Hematopoietic multipotent progenitor cell (in vitro differentiated cells): ENCODE measurements at regions not wholly inside any gene's neighbourhood (a gene's known extent, or its start where the extent isn't known, plus 50 kb on each side); places are given as distances from the start of the nearest gene placed in this dataset.
A peak's percentile ranks its signal among the peaks of the same experiment; 100 is the strongest.

Experiments used
- DNase-seq, 3 donors: peaks; one replicate each; pipeline ENCODE4 v3.0.0-alpha.2; 2011 to 2015; ENCODE audit warnings: low read depth in 2 of 3, low spot score in 2 of 3

DNA sequence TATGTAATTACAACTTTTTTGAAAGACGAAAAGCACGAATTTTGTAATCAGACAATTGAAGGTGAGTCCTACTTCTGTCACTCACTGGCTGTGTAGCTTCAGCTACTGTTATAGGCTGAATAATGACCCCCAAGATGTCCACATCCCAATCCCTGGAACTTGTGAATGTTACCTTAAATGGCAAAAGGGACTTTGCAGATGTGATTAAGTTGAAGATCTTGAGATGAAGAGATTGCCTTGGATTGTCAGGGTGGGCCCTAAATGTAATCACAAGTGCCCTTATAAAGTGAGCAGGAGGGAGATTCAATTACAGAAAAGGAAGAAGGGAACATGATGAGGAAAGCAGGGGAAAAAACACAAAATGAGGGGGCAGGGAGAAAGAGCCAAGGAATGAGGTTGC is 326.2 kb upstream of the MSX2 start:
- DNase-seq: no peak

DNA sequence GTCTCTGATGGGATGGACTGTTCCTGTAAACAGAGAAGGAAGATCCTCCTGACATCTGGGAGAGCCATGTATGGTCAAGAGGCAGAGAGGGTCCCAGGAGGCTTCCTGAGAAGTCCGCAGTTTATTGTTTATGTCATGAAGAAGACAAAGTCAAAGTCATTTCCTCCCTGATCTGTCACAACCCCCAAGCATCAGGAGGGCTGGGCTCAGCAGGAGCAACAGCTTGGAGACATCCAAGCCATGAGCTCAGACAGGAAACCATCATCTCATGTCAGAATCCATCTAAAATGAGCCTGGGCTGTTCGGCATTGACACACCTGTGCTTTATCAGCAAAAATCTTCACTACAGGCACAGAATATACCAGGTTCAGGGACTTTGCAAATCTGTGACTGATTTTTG is 325.0 kb upstream of the MSX2 start:
- DNase-seq: no peak

DNA sequence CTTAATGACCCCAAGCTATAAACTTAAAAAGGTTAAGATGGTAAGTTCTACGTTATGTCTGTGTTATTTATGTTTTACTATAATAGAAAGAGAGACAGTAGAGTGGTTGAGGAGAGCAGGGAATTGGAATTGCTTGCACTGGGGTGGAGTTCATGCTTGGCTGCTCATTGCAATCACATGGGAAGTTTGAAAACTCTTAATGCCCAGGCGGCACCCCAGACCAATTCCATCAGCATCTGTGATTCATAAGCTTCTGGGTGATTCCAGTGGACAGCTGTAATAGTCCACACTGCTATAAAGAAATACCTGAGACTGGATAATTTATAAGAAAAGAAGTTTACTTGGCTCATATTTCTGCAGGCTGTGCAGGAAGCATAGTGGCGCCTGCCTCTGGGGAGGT is 323.9 kb upstream of the MSX2 start:
- no peak for DNase-seq

DNA sequence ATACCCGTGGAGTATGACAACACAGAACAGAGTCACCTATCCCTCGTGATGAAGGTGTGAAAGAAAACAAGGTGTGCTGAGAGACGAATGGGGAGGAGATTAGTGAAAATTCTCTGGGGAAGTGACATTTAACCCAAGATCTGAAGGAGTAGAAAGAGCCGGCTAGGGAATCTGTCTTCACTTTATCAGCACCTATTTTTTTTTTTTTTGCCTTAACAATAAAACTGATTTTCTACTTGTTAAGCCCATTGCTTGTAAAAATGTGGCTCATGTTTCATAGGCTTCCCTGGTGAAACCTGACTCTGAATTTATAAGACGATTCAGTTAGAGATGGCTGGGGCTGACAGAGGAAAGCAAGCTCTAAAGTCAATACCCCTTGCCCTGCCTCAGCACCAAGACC is 322.6 kb upstream of the MSX2 start:
- DNase-seq: no peak

DNA sequence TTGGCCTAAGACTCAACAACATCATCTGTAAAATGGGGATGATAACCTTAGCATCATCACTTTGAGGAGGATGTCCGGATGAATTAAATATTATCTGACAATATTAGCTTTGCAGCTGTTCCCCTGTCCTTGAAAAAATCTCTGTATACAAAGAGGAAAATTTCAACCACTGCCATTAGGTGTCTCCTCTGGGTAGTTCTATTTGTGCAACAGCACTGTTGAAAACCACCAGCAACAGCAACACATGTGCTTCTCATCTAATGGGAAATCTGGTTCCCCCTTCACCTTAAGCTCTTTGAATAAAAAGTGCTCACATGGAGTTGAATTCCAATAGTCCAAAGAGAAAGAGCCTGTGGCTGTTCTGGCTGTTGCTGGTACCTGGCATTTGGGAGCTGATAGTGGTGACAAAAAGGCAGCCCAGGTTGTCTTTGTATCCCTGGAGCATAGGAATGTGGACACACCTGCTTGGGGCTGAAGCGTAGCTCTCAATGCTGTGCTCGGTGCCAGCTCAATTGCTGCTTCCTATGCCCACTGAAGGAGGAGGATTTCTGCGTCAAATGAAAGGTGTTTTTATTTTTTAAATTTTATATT is 322.1 kb upstream of the MSX2 start:
- DNase-seq: no peak

DNA sequence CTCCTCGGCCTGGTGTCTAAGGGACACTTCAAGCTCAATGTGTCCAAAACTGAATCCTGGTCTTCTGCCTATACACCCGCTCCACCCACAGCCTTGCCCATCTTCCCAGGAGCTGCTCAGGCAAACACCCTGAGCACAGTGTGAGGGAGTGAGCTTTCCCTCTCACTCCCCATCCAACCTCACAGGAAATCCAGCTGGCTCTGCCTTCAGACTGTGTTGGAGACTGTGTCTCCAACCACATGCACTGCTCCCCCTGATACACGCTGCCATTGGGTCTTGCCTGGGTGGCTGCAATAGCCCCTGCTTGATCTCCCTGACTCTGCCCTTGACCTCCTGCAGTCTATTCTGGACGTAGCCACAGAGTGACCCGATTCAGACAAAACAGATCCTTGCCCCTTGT is 319.5 kb upstream of the MSX2 start:
- DNase-seq: no peak

DNA sequence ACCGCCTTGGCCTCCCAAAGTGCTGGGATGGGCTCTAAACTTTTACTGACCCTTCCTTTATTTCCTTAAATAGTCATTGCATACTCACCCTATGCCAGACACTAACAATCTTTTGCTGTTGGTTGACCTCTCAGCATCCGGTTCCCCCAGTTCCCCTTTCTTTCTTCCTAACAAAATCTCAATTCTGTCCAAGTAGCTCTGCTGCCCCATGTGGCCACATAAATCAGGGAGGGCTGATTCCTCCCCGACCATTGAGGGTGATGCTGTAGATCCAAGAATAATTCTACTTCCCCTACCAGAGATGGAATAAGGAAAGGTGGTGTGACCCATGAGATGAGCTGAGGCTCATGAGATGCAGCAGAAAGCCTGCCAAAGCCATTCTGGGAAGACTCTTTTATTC is 315.3 kb upstream of the MSX2 start:
- DNase-seq: peak in 1 of 3 donors; percentile 47

DNA sequence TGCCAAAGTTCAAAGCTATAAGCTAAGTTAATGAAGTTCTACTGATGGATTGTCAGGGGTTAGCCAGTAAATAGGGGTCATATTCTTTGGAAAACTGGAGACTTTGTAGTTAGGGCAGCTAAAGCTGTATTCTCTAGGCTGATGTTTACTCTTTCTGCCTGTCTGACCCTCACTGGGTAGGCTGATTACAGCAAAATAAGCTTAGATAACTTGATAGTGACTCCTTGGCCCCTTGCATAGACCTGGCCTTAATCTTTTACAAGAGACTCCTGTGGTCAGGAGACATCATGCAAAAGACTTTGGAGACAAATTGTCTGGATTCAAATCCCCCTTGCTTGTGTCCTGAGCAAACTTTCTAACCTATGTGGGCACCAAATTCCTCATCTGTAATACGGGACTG is 314.4 kb upstream of the MSX2 start:
- no peak for DNase-seq

DNA sequence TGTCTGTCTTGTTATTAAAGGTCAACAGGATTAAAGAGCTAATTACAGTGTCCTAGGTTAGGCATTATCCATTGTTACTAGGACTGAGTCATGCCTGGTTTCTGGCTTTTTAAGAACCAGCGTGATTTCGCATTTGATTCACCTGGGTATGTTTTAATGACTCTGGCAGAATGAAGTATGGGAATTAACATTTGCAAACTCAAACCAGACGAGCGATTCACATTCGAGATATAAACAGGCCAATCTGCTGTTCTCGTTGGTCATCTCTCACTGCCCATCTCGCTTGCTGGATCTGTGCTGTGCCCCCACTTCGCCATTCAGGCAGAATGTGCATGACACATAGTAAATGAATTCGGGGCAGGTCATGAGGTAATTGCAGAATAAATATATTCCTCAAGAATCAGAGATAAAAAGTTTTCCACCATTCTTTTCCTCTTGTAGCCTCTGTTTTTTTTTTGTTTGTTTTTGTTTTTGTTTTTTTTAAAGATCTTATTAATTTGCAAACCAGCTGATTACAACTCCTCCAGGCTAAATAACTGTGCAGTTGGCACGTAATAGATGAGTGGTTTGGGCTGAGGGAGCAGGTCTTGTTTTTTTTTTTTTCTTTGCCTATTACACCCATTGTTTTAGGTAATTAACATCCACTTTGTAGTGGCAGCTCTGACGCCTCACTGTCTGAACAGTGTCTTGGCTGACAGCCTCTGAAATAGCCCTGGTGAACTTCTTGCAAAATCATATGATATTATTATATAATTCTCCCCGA is 313.5 kb upstream of the MSX2 start:
- no peak for DNase-seq

DNA sequence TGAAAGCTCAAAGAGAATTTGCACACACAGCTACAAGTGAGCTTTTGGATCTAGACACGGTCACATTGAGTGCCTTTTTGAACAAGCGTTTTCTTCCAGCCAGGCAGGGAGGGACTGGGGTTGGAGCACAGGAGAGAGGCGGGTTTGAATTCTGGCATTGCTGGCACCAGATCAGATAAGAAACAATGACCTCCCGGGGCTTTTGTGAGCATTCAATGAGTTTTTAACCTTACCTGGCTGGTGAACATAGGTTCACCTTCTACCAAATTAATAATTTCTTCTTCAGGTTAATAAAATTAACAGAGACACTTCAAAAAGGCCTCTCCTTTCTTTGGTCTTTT is 312.9 kb upstream of the MSX2 start:
- DNase-seq: no peak

DNA sequence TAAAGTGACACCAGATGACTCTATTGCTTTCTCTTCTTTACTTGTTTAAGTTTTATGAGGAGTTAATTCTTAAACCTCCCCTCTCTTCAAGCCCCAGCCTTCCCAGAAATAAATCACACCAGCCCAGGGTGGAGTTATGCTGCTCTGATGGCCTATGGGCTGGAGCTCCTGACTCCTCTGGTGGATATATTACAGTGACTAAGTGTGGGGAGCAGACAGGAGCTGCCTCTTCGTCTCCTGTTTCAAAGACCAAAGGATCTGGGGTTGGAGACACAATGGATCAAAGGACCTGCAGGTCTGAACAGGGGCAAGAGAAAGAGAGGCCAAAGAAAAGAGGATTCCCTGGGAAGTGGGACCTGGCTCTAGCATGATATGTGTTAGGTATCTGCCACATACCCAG is 312.0 kb upstream of the MSX2 start:
- DNase-seq: no peak

DNA sequence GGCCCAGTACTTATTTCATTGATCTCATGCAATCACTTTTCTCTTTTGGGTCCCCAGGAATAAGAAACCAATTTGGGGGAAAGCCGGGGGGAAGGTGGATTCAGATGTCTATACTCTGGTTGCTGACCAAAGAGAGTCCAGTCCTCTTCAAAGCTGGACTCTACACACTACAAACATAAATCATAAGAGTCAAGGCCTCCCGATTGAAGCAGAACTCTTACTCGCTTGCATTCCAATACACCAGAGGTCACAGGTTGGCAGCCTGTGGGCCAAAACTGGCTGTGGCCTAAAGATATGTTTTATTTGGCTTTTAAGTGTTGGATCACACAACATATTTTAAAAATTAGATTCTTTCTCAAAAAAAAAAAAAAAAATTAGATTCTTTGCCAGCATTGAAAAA is 311.4 kb upstream of the MSX2 start:
- no peak for DNase-seq

DNA sequence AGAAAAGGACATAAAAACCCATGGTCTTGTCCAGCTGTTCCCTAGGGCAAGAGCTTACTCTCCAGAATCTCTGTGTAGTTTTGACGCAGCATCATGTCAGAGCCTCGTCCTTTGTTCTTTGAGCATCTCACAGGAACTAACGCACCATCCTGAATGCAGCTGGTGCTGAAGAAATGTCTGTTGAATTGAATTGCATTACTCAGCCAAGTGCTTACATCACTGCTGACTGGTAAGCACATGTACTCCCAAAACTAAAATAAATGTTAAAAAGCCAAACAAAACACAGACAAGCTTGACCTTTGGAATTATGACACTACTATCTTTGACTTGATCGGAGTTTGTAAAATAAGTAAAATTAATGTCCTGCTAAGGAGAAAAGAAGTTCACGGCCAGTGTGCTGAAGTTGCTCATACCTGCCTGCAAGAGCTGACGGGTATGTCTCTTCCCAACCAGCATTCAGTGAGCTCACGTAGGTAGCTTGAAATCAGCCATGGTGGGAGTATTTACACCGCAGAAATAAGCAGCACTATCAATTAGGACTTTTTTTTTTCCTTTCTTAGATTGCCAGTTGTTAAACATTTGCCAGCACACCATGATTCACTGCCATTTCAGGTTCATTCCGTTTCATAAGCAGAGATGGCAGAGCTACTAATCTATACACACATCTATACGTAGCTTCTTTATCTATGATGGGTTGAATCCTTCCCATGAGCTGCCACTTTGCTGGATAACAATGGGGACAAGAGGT is 310.6 kb upstream of the MSX2 start:
- DNase-seq: no peak

DNA sequence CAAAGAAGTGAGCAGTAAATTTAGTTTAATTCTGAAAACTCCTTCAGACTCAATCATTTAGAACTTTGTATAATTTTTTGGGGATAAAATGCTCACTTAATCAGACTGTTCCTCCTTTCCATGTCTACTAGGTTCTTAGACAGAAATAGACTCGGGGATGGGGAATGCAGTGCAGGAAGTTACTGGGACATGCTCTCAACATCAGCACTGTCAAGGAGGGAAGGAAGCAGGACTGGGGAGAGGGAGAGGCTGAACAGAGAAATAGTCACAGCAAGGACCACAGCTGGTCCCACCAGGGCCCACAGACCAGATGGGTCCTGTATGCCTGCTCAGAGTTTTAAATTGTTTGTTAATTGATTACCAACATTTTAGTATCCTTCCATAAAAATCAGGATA is 310.1 kb upstream of the MSX2 start:
- DNase-seq: no peak

DNA sequence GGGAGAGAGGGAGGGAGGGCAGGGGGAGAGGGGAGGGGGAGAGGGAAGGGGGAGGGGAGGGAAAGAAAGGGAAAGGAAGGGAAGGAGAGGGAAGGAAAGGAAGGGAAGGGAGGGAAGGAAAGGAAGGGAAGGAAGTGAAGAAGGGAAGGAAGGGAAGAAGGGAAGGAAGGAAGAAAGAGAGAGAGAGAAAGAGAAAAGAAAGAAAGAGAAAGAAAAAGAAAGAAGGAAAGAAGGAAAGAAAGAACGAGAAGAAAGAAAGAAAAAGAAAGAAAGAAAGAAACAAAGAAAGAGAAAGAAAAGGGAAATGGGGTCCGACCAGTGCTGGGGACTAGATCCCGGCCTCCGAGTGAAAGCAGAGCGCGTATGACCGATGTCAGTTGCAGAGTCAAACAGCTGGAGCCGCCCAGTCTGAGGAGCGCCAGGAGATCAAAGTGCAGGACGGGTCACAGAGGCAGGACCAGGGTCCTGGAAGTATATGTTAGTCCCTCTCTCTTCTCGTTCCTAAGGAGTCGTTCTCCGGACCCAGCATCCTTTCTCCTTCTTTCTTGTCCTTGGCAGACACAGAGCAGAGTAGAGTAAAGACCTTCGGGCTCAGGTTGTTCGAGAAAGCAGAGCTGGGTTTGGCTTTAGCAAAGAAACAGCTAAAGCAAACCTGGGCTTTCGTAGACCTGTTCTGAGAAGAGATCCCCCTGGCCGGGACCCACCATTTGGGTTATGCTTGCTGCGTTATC is 305.4 kb upstream of the MSX2 start:
- no peak for DNase-seq

DNA sequence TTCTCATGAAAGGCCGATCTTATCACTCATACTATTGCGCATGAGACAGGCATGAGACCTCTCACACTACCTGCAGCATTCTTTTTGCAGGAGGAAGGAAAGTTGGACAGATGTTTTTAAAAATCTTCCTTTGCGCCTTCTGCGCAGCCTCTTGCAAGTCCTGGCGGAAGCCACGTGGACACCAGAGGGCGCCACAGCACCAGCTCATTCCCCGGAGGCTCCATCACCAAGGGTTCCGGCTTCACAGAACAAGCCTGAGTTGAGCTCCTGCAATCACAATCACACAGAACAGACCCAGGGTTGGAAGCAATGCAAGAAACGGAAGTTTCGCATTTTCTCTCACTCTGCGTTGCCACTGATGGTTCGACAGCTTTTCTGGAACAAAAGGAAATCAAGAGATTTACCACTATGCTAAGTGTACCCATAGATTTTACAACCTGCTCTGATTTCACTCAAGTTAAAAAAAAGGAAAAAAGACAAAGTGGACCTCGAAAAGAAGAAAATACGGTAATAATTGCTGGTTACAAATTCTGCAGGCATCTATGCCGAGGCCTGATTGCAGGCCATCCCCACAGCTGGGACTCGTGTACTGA is 304.7 kb upstream of the MSX2 start:
- peak; percentile 36 to 89 (median 77) for DNase-seq

DNA sequence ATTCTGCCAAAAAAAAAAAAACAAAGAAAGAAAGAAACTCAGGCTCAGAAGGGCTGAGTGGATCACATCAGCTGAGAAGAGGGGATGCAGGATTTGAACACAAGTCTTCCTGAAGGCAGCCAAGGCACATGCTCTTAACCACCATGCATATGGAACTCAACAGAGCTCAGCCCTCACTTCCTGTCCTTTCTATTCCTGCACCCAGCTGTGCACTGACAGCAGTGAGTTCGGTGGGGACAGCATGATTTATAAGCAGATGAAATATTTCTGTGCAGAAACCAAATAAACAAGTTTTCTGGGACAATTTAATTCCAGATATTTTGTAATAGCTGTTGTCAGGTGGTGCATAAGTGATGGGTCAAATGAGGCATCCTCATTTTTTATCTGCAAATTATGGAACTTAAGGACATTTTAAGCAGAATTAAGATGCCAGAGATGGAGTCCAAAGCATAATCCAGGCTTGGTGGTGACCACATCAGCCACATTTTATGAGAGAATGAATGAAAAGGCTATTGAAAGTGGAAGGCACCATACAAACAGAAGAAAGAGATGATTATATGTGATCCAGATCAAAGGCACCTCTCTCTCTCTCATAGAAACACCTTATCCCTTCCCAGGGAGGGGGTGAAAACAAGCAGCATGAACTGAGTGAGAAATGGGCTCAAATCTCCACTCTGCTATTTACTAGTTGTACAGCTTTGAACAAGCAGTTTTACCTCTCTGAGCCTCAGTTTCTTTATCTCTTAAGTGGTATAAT is 303.6 kb upstream of the MSX2 start:
- no peak for DNase-seq

DNA sequence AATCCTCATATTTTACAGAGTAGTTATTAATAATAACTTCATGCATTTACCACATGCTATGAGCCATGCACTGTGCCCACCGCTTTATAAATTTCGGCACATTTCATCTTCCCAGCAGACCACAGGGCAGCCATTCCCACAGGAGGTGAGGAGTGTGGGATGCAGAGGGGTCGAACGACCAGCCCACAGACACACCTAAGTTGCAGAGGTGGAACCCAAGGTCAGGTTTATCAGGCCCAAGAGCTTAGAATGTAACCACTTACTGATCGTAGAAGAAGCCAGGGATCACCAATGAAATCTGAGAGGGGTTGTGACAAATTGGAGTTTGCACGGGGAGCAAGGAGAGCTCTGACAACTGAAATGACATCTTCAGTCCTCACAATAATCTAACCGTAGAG is 303.0 kb upstream of the MSX2 start:
- no peak for DNase-seq

DNA sequence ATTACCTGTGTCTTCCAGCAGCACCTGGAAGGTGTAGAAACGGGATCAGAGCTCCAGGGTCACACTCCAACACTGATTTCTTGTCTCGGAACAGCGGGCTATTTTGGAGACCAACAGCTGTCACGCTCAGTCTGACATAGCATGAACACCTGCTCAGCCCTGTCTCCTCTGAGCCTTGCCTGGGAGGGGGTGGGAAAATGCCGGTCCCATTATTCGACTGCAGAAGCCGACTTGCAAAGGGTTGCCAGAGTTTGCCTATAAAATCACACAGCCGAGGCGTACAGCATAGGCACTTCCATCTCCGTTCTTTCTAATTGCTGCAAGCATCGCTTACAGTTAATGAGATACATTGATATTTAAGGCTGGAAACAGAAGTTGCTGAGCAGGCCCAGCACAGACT is 300.8 kb upstream of the MSX2 start:
- no peak for DNase-seq

DNA sequence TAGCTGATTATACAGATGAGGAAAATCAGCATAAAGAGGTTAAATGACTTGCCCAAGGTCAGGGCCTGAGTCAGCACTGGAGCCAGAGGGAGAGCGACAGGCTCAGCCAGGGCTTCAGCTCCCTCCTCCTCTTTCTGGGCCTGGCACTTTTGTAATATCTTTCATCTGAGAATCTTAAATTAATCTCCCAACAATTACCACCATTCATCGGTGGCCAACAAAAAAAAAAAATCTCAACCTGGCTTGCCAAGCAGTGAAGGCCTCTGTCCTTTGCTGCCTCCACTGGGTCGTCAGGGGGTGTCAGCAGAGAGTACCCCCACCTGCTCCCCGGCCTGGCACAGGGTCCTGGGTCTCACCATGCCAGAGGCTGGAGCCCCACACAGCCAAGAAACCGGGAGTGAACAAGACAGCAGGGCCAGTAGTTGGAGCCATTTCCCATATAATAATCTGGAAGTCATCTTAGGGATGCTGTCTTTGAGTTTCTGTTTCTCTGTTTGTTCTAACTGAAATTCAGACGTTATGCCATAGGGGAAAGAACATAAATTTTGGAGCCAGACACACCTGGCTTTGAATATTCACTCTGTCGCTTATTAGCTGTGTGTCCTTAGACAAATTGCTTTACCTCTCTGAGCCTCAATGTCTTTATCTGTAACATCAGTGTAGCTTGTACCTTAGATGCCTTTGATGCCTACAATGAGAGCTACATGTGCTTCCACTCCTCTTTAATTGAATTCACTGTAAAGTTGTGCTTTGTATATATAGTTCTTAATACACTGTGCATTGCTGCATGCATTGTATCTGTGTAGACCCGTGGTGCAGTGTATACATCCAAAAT is 299.9 kb upstream of the MSX2 start:
- DNase-seq: no peak
